Activated T-cell treated with anti-CD3 and anti-CD28 coated beads, Interleukin-2, amount 50 U/mL, for 24 hours (primary cell): ENCODE measurements at regions not wholly inside any gene's neighbourhood (a gene's known extent, or its start where the extent isn't known, plus 50 kb on each side); places are given as distances from the start of the nearest gene placed in this dataset.
"Not testable (repeated sequence)": the region's sequence is repeated elsewhere in the genome, so short reads cannot be mapped to it uniquely, and the experiment has no call there.

Experiments
- DNase-seq: peaks from one replicate; pipeline ENCODE4 v3.0.0-alpha.2; 2020
- H3K27ac Mint-ChIP-seq: 2 replicates; pipeline ENCODE4 v1.8.0; 2020; ENCODE audit warnings: mild to moderate bottlenecking, mixed read lengths
- H3K27me3 Mint-ChIP-seq: 2 replicates; pipeline ENCODE4 v1.8.0; 2020; ENCODE audit warnings: mixed read lengths
- H3K36me3 Mint-ChIP-seq: 2 replicates; pipeline ENCODE4 v1.8.0; 2020; ENCODE audit warnings: low read depth, mixed read lengths
- H3K4me1 Mint-ChIP-seq: 2 replicates; pipeline ENCODE4 v1.8.0; 2020; ENCODE audit warnings: low read depth, mixed read lengths
- H3K4me3 Mint-ChIP-seq: 2 replicates; pipeline ENCODE4 v1.8.0; 2020; ENCODE audit warnings: mild to moderate bottlenecking, moderate library complexity, mixed read lengths
- H3K9me3 Mint-ChIP-seq: 2 replicates; pipeline ENCODE4 v1.8.0; 2020; ENCODE audit warnings: mixed read lengths

GRCh38 chr5:75847561-75848021 is 130.4 kb upstream of the POC5 start:
- no peaks in the 10 kb centered on the region for H3K4me1 Mint-ChIP-seq
- no peaks in the 10 kb centered on the region for H3K9me3 Mint-ChIP-seq
- no peaks in the 10 kb centered on the region for H3K36me3 Mint-ChIP-seq
- DNase-seq: no peak
- H3K27me3 Mint-ChIP-seq: peaks cover 28% of the 10 kb centered on the region
- H3K4me3 Mint-ChIP-seq: no peak overlapping the region
- H3K27ac Mint-ChIP-seq: no peak overlapping the region

- Mint-ChIP-seq H3K27ac (no peak overlapping the region), H3K9me3 (no peaks in the 10 kb centered on the region), H3K4me3 (no peak overlapping the region), H3K27me3 (peaks cover 17% of the 10 kb centered on the region), H3K4me1 (no peaks in the 10 kb centered on the region), H3K36me3 (no peaks in the 10 kb centered on the region)
- DNase-seq: no peak
Observed at GRCh38 chr5:75844301-75844700, 127.1 kb upstream of the POC5 start.

- no peaks in the 10 kb centered on the region for H3K36me3 Mint-ChIP-seq
- no peaks in the 10 kb centered on the region for H3K4me1 Mint-ChIP-seq
- peaks cover 14% of the 10 kb centered on the region for H3K27me3 Mint-ChIP-seq
Observed at GRCh38 chr5:75843319-75843718, 126.1 kb upstream of the POC5 start.

GRCh38 chr5:75839547-75839946 is 122.3 kb upstream of the POC5 start:
- Mint-ChIP-seq H3K27ac (no peak overlapping the region), H3K9me3 (no peaks in the 10 kb centered on the region), H3K36me3 (no peaks in the 10 kb centered on the region), H3K27me3 (no peaks in the 10 kb centered on the region), H3K4me3 (no peak overlapping the region), H3K4me1 (no peaks in the 10 kb centered on the region)
- no peak for DNase-seq

More at GRCh38 chr5:75843319-75843718, 126.1 kb upstream of the POC5 start:
- Mint-ChIP-seq H3K9me3 (no peaks in the 10 kb centered on the region), H3K27ac (no peak overlapping the region), H3K4me3 (no peak overlapping the region)
- no peak for DNase-seq

- Mint-ChIP-seq H3K36me3 (no peaks in the 10 kb centered on the region), H3K9me3 (no peaks in the 10 kb centered on the region), H3K4me3 (no peak overlapping the region), H3K27me3 (no peaks in the 10 kb centered on the region), H3K4me1 (no peaks in the 10 kb centered on the region), H3K27ac (no peak overlapping the region)
- DNase-seq: no peak
Observed at GRCh38 chr5:75837258-75837841, 120.1 kb upstream of the POC5 start.

GRCh38 chr5:75831561-75831960 is 114.3 kb upstream of the POC5 start:
- Mint-ChIP-seq H3K27ac (no peak overlapping the region), H3K36me3 (no peaks in the 10 kb centered on the region), H3K9me3 (no peaks in the 10 kb centered on the region), H3K4me1 (no peaks in the 10 kb centered on the region), H3K4me3 (no peak overlapping the region), H3K27me3 (peaks cover 3% of the 10 kb centered on the region)
- DNase-seq: no peak

GRCh38 chr5:75828029-75828428 is 110.8 kb upstream of the POC5 start:
- Mint-ChIP-seq H3K9me3 (no peaks in the 10 kb centered on the region), H3K4me3 (no peak overlapping the region), H3K4me1 (no peaks in the 10 kb centered on the region), H3K36me3 (no peaks in the 10 kb centered on the region), H3K27me3 (peaks cover 3% of the 10 kb centered on the region), H3K27ac (no peak overlapping the region)
- DNase-seq: no peak

- Mint-ChIP-seq H3K9me3 (no peaks in the 10 kb centered on the region), H3K27me3 (peaks cover 14% of the 10 kb centered on the region), H3K4me3 (no peak overlapping the region), H3K4me1 (no peaks in the 10 kb centered on the region), H3K27ac (no peak overlapping the region), H3K36me3 (no peaks in the 10 kb centered on the region)
- no peak for DNase-seq
Observed at GRCh38 chr5:75824323-75824722, 107.1 kb upstream of the POC5 start.

GRCh38 chr5:75823811-75824210 is 106.6 kb upstream of the POC5 start:
- Mint-ChIP-seq H3K27ac (no peak overlapping the region), H3K9me3 (no peaks in the 10 kb centered on the region), H3K27me3 (peaks cover 15% of the 10 kb centered on the region), H3K36me3 (no peaks in the 10 kb centered on the region), H3K4me1 (no peaks in the 10 kb centered on the region), H3K4me3 (no peak overlapping the region)
- no peak for DNase-seq

- Mint-ChIP-seq H3K4me3 (no peak overlapping the region), H3K9me3 (no peaks in the 10 kb centered on the region), H3K27ac (no peak overlapping the region), H3K27me3 (peaks cover 54% of the 10 kb centered on the region), H3K4me1 (no peaks in the 10 kb centered on the region), H3K36me3 (no peaks in the 10 kb centered on the region)
- DNase-seq: no peak
Observed at GRCh38 chr5:75818661-75819060, 101.4 kb upstream of the POC5 start.

GRCh38 chr5:75799695-75800094 is 82.5 kb upstream of the POC5 start:
- H3K9me3 Mint-ChIP-seq: peaks cover 12% of the 10 kb centered on the region
- not testable (repeated sequence) for H3K4me3 Mint-ChIP-seq, H3K27ac Mint-ChIP-seq, H3K4me1 Mint-ChIP-seq, DNase-seq, H3K36me3 Mint-ChIP-seq
- peaks cover 23% of the 10 kb centered on the region for H3K27me3 Mint-ChIP-seq

- not testable (repeated sequence) for H3K27ac Mint-ChIP-seq, H3K4me1 Mint-ChIP-seq, H3K36me3 Mint-ChIP-seq, DNase-seq, H3K4me3 Mint-ChIP-seq
- Mint-ChIP-seq H3K9me3 (peaks cover 44% of the 10 kb centered on the region), H3K27me3 (peaks cover 25% of the 10 kb centered on the region)
Observed at GRCh38 chr5:75769338-75769737, 52.1 kb upstream of the POC5 start.
